SK-N-SH (cell line): ENCODE measurements at regions not wholly inside any gene's neighbourhood (a gene's known extent, or its start where the extent isn't known, plus 50 kb on each side); places are given as distances from the start of the nearest gene placed in this dataset.
"Not testable (repeated sequence)": the region's sequence is repeated elsewhere in the genome, so short reads cannot be mapped to it uniquely, and the experiment has no call there.

ENCODE experiments used
- CTCF ChIA-PET: fragments of 300-600, 350-600 bp; formaldehyde crosslinking; extraction: SDS; loops from one replicate; lab custom pipeline; 2021; lab: Yijun Ruan, JAX
- POLR2A ChIA-PET: fragments of 350-600 bp; sonication (Branson Sonifier 250); formaldehyde crosslinking; extraction: SDS; loops from one replicate; lab custom pipeline; 2020; ENCODE audit warnings: antibody characterized with exemption, inconsistent platforms; lab: Yijun Ruan, JAX
- DNase-seq: peaks from one replicate; pipeline ENCODE4 v3.0.0; 2012
- H2AFZ ChIP-seq: fragments of 200-600 bp; sonication (generic); 2 replicates; pipeline ENCODE4 v1.8.1; 2016; ENCODE audit warnings: antibody characterized with exemption, mild to moderate bottlenecking, low read depth
- H3F3A ChIP-seq: fragments of 200-600 bp; sonication (generic); replicated peaks from 2 replicates; pipeline ENCODE3; 2016; ENCODE audit warnings: antibody characterized with exemption, mild to moderate bottlenecking; ENCODE audit not compliant: insufficient read depth
- H3K27ac ChIP-seq, 2 experiments: fragments of 200-500 bp in 1 of 2; fragments of 200-600 bp in 1 of 2; sonication (Bioruptor generic) in 1 of 2; sonication (generic), shearing (Covaris generic) in 1 of 2; 2 replicates each; pipeline versions ENCODE4 v1.5.1 to v1.6.1; 2014 to 2016; ENCODE audit warnings: low read depth in 2 of 2, inconsistent platforms in 1 of 2, low read length in 1 of 2, mild to moderate bottlenecking in 1 of 2, mixed read lengths in 1 of 2
- H3K27me3 ChIP-seq: fragments of 200-600 bp; sonication (generic), shearing (Covaris generic); 2 replicates; pipeline ENCODE4 v1.6.1; 2016; ENCODE audit warnings: mixed run types; ENCODE audit not compliant: insufficient read depth
- H3K36me3 ChIP-seq, 2 experiments: fragments of 200-500 bp in 1 of 2; fragments of 200-600 bp in 1 of 2; sonication (Bioruptor generic) in 1 of 2; sonication (generic) in 1 of 2; replicated peaks in 1 of 2; 2 replicates each; pipeline versions ENCODE3 to v1.5.1; 2014 to 2016; ENCODE audit warnings: low read length in 1 of 2, mild to moderate bottlenecking in 1 of 2; ENCODE audit not compliant: insufficient read depth in 2 of 2, control insufficient read depth in 1 of 2
- H3K4me1 ChIP-seq, 2 experiments: fragments of 200-500 bp in 1 of 2; fragments of 200-600 bp in 1 of 2; sonication (Bioruptor generic) in 1 of 2; sonication (generic), shearing (Covaris generic) in 1 of 2; 2 replicates each; pipeline versions ENCODE4 v1.5.1 to v1.6.1; 2014 to 2016; ENCODE audit warnings: low read depth in 1 of 2, low read length in 1 of 2, mixed run types in 1 of 2; ENCODE audit not compliant: insufficient read depth in 2 of 2, control insufficient read depth in 1 of 2
- H3K4me2 ChIP-seq: fragments of 200-600 bp; sonication (generic), shearing (Covaris generic); 2 replicates; pipeline ENCODE4 v1.6.1; 2017; ENCODE audit warnings: mixed run types
- H3K4me3 ChIP-seq, 2 experiments: fragments of 200-500 bp in 1 of 2; fragments of 200-600 bp in 1 of 2; sonication (Bioruptor generic) in 1 of 2; sonication (generic), shearing (Covaris generic) in 1 of 2; 2 replicates each; pipeline versions ENCODE4 v1.5.1 to v1.8.1; 2014 to 2016; ENCODE audit warnings: low read depth in 2 of 2, inconsistent platforms in 1 of 2, low read length in 1 of 2, mild to moderate bottlenecking in 1 of 2, mixed read lengths in 1 of 2, moderate library complexity in 1 of 2
- H3K79me2 ChIP-seq: fragments of 200-600 bp; sonication (generic); 2 replicates; pipeline ENCODE4 v1.8.1; 2017; ENCODE audit warnings: mild to moderate bottlenecking; ENCODE audit not compliant: insufficient read depth
- H3K9ac ChIP-seq: fragments of 200-600 bp; sonication (generic); 2 replicates; pipeline ENCODE4 v1.6.1; 2017; ENCODE audit warnings: mixed run types
- H3K9me2 ChIP-seq: fragments of 200-600 bp; sonication (generic); 2 replicates; pipeline ENCODE4 v1.6.1; 2017; ENCODE audit warnings: mixed run types
- H3K9me3 ChIP-seq: fragments of 200-600 bp; sonication (generic); 2 replicates; pipeline ENCODE4 v1.6.1; 2017; ENCODE audit warnings: mixed run types, mild to moderate bottlenecking, moderate library complexity
- H4K20me1 ChIP-seq: fragments of 200-600 bp; sonication (generic); 2 replicates; pipeline ENCODE4 v1.6.1; 2017; ENCODE audit warnings: mild to moderate bottlenecking, mixed run types; ENCODE audit not compliant: insufficient read depth
- CHD2 ChIP-seq: fragments of 150-350 bp; IDR thresholded peaks from 2 replicates; pipeline ENCODE4 v1.6.1; 2018; ENCODE audit warnings: low read length; ENCODE audit not compliant: partially characterized antibody
- EP300 ChIP-seq, 2 experiments: IDR thresholded peaks; 2 replicates each; pipeline versions ENCODE4 v1.4.0 to v1.6.1; 2012; ENCODE audit warnings: borderline replicate concordance in 1 of 2, low read depth in 1 of 2, low read length in 1 of 2
- EZH2phosphoT487 ChIP-seq: fragments of 200-600 bp; sonication (generic); IDR thresholded peaks from 2 replicates; pipeline ENCODE4 v1.6.1; 2017; ENCODE audit warnings: low read depth, mixed run types, mild to moderate bottlenecking, antibody characterized with exemption, moderate library complexity, borderline replicate concordance
- FOSL2 ChIP-seq: IDR thresholded peaks from 2 replicates; pipeline ENCODE4 v1.4.0; 2012; ENCODE audit warnings: low read depth, mild to moderate bottlenecking, moderate library complexity, borderline replicate concordance
- FOXJ3 ChIP-seq: sonication (generic); formaldehyde crosslinking; IDR thresholded peaks from 2 replicates; pipeline ENCODE4 v1.5.1; 2020; ENCODE audit warnings: mild to moderate bottlenecking, missing genetic modification reagents
- GABPA ChIP-seq: IDR thresholded peaks from 2 replicates; pipeline ENCODE4 v1.4.0; 2012; ENCODE audit warnings: low read depth, mild to moderate bottlenecking
- GATA2 ChIP-seq: sonication (generic); formaldehyde crosslinking; IDR thresholded peaks from 2 replicates; pipeline ENCODE4 v1.5.0; 2020; ENCODE audit warnings: mild to moderate bottlenecking, missing genetic modification reagents
- IRF3 ChIP-seq: fragments of 150-350 bp; IDR thresholded peaks from 2 replicates; pipeline ENCODE4 v1.6.1; 2016; ENCODE audit warnings: mild to moderate bottlenecking, low read depth, low read length
- MEF2A ChIP-seq: IDR thresholded peaks from 2 replicates; pipeline ENCODE4 v1.4.0; 2012; ENCODE audit warnings: low read depth, borderline replicate concordance
- MXI1 ChIP-seq: IDR thresholded peaks from 2 replicates; pipeline ENCODE4 v1.6.1; 2012; ENCODE audit warnings: mild to moderate bottlenecking, low read depth, low read length, improper control_type of control experiment
- NFIC ChIP-seq: IDR thresholded peaks from 2 replicates; pipeline ENCODE4 v1.4.0; 2012; ENCODE audit warnings: borderline replicate concordance
- NRF1 ChIP-seq: IDR thresholded peaks from 2 replicates; pipeline ENCODE4 v1.6.1; 2012; ENCODE audit warnings: low read depth, mild to moderate bottlenecking, low read length
- POLR2AphosphoS5 ChIP-seq: IDR thresholded peaks from 2 replicates; pipeline ENCODE4 v1.6.1; 2012; ENCODE audit warnings: low read depth, low read length
- RFX5 ChIP-seq: IDR thresholded peaks from 2 replicates; pipeline ENCODE4 v1.6.1; 2012; ENCODE audit warnings: mild to moderate bottlenecking, improper control_type of control experiment, low read length
- RXRA ChIP-seq: IDR thresholded peaks from 2 replicates; pipeline ENCODE4 v1.4.0; 2012; ENCODE audit warnings: low read depth, mild to moderate bottlenecking, borderline replicate concordance
- SMC3 ChIP-seq: IDR thresholded peaks from 2 replicates; pipeline ENCODE4 v1.6.1; 2012; ENCODE audit warnings: low read depth, low read length, improper control_type of control experiment
- TEAD4 ChIP-seq: IDR thresholded peaks from 2 replicates; pipeline ENCODE4 v1.4.0; 2012; ENCODE audit warnings: mild to moderate bottlenecking, borderline replicate concordance; ENCODE audit not compliant: insufficient read depth
- YY1 ChIP-seq: IDR thresholded peaks from 2 replicates; pipeline ENCODE4 v1.4.0; 2012; ENCODE audit warnings: low read depth, mild to moderate bottlenecking
- whole genome bisulfite sequencing: methylation state at CpG from one replicate; pipeline ENCODE4 v1.1.6; 2017; ENCODE audit warnings: low lambda C conversion rate; 5-methylcytosine and 5-hydroxymethylcytosine counted together
- TF ChIP-seq, protein P1 (sequence below): IDR thresholded peaks from 2 replicates; pipeline ENCODE4 v1.4.0; 2012; ENCODE audit warnings: low read depth, borderline replicate concordance
- TF ChIP-seq, protein P2 (sequence below): IDR thresholded peaks from 2 replicates; pipeline ENCODE4 v1.4.0; 2012; ENCODE audit warnings: low read depth, borderline replicate concordance

DNA sequence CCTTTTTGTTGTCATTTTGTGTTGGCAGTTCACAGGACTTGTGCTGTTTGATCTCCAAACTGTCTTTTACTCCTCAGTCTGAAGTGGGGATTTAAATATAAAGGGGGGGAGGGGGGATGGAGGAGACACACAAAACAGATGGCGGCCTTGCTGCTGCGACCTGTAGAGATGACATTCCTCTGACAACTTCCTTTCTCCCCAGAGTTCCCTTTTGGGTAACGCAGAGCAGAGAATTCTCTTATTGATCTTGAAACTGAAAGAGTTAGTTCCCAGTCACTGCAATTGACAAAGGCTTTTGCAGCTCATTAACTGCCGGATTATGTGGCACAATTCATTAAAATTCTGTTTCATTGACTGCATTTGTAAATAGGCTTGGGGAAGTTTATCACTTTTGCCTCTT lies 279.3 kb downstream of the TSN start:
- Histone ChIP-seq H3K9ac (no peak overlapping the region), H3K4me2 (no peak overlapping the region), H3F3A (no peaks in the 10 kb centered on the region), H3K27ac (no peak overlapping the region), H3K4me3 (no peak overlapping the region), H2AFZ (no peak overlapping the region), H3K9me3 (no peaks in the 10 kb centered on the region), H3K79me2 (no peaks in the 10 kb centered on the region), H4K20me1 (no peaks in the 10 kb centered on the region), H3K4me1 (peaks cover 0 to 13% of the 10 kb centered on the region in 2 experiments; a peak in 3 of 4 replicates), H3K36me3 (no peaks in the 10 kb centered on the region), H3K27me3 (no peaks in the 10 kb centered on the region), H3K9me2 (no peaks in the 10 kb centered on the region)
- CTCF ChIA-PET = no interaction called here
- no peak for TF ChIP-seq TEAD4
- TF ChIP-seq RFX5 = no peak
- no peak for TF ChIP-seq NRF1
- no peak for TF ChIP-seq MEF2A
- TF ChIP-seq YY1 = no peak
- TF ChIP-seq POLR2AphosphoS5 = no peak
- no peak for TF ChIP-seq GABPA
- TF ChIP-seq, protein P1, sequence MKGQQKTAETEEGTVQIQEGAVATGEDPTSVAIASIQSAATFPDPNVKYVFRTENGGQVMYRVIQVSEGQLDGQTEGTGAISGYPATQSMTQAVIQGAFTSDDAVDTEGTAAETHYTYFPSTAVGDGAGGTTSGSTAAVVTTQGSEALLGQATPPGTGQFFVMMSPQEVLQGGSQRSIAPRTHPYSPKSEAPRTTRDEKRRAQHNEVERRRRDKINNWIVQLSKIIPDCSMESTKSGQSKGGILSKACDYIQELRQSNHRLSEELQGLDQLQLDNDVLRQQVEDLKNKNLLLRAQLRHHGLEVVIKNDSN = no peak
- TF ChIP-seq FOSL2 = no peak
- no peak for TF ChIP-seq IRF3
- TF ChIP-seq SMC3 = no peak
- no peak for TF ChIP-seq MXI1
- no peak for TF ChIP-seq CHD2
- no peak for TF ChIP-seq NFIC
- TF ChIP-seq GATA2 (CRISPR knock-in tag) = no peak
- no peak for TF ChIP-seq EP300 (IDR thresholded peaks at IDR 0.05; ENCODE audit: borderline replicate concordance in 1 of 2, low read depth in 1 of 2, low read length in 1 of 2)
- no peak for TF ChIP-seq FOXJ3 (CRISPR knock-in tag)
- no peak for TF ChIP-seq RXRA
- TF ChIP-seq EZH2phosphoT487 = no peak
- TF ChIP-seq, protein P2, sequence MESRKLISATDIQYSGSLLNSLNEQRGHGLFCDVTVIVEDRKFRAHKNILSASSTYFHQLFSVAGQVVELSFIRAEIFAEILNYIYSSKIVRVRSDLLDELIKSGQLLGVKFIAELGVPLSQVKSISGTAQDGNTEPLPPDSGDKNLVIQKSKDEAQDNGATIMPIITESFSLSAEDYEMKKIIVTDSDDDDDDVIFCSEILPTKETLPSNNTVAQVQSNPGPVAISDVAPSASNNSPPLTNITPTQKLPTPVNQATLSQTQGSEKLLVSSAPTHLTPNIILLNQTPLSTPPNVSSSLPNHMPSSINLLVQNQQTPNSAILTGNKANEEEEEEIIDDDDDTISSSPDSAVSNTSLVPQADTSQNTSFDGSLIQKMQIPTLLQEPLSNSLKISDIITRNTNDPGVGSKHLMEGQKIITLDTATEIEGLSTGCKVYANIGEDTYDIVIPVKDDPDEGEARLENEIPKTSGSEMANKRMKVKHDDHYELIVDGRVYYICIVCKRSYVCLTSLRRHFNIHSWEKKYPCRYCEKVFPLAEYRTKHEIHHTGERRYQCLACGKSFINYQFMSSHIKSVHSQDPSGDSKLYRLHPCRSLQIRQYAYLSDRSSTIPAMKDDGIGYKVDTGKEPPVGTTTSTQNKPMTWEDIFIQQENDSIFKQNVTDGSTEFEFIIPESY = no peak
- WGBS = 47% methylated on average over 4 of the region's 4 CpGs
- POLR2A ChIA-PET = no interaction called here
- DNase-seq = no peak

DNA sequence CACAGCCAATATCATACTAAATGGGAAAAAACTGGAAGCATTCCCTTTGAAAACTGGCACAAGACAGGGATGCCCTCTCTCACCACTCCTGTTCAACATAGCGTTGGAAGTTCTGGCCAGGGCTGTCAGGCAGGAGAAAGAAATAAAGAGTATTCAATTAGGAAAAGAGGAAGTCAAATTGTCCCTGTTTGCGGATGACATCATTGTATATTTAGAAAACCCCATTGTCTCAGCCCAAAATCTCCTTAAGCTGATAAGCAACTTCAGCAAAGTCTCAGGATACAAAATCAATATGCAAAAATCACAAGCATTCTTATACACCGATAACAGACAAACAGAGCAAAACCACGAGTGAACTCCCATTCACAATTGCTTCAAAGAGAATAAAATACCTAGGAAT lies 283.4 kb downstream of the TSN start:
- DNase-seq, H2AFZ ChIP-seq, H3F3A ChIP-seq, H3K4me2 ChIP-seq, H3K4me3 ChIP-seq, H4K20me1 ChIP-seq, H3K79me2 ChIP-seq, H3K4me1 ChIP-seq, H3K9me3 ChIP-seq, H3K27ac ChIP-seq, POLR2A ChIA-PET, H3K9ac ChIP-seq, CTCF ChIA-PET, H3K36me3 ChIP-seq, H3K27me3 ChIP-seq, H3K9me2 ChIP-seq: not testable (repeated sequence)
- WGBS = 29% methylated on average over 4 of the region's 4 CpGs
